WTC11 (cell line): ENCODE measurements at regions not wholly inside any gene's neighbourhood (a gene's known extent, or its start where the extent isn't known, plus 50 kb on each side); places are given as distances from the start of the nearest gene placed in this dataset.

ENCODE experiments used
- ATAC-seq: fragments of 200-7000 bp; cut with Tn5 transposase; 2 replicates; pipeline ENCODE4 v1.10.0; 2021; ENCODE audit warnings: mild to moderate bottlenecking, moderate library complexity
- CTCF ChIA-PET: fragments of 300-600 bp; sonication (Branson Sonifier 250); formaldehyde crosslinking; loops from one replicate; lab custom pipeline; 2021; ENCODE audit warnings: antibody characterized with exemption; lab: Charles Lee
- POLR2A ChIA-PET: fragments of 350-600 bp; sonication (Branson Sonifier 250); formaldehyde crosslinking; loops from one replicate; lab custom pipeline; 2021; ENCODE audit warnings: antibody characterized with exemption; lab: Charles Lee
- DNase-seq: peaks from one replicate; pipeline ENCODE4 v3.0.0; 2021; ENCODE audit warnings: low spot score
- H3K27ac Mint-ChIP-seq: 2 replicates; pipeline ENCODE4 v1.8.0; 2021; ENCODE audit warnings: mixed read lengths
- H3K27me3 Mint-ChIP-seq: 2 replicates; pipeline ENCODE4 v1.8.0; 2021; ENCODE audit warnings: low read depth, mild to moderate bottlenecking, moderate library complexity, mixed read lengths
- H3K36me3 Mint-ChIP-seq: 2 replicates; pipeline ENCODE4 v1.8.0; 2021; ENCODE audit warnings: mixed read lengths
- H3K4me1 Mint-ChIP-seq: 2 replicates; pipeline ENCODE4 v1.8.0; 2022; ENCODE audit warnings: mixed read lengths
- H3K4me3 Mint-ChIP-seq: 2 replicates; pipeline ENCODE4 v1.8.0; 2021; ENCODE audit warnings: mild to moderate bottlenecking, moderate library complexity, mixed read lengths
- H3K9me3 Mint-ChIP-seq: 2 replicates; pipeline ENCODE4 v1.8.0; 2021; ENCODE audit warnings: mixed read lengths
- CBFB ChIP-seq: sonication (generic); formaldehyde crosslinking; IDR thresholded peaks from 2 replicates; pipeline ENCODE4 v1.8.1; 2022; ENCODE audit warnings: mild to moderate bottlenecking, low read depth, missing genetic modification reagents
- ETV6 ChIP-seq: sonication (generic); formaldehyde crosslinking; IDR thresholded peaks from 2 replicates; pipeline ENCODE4 v1.8.1; 2022; ENCODE audit warnings: mild to moderate bottlenecking, missing genetic modification reagents
- FOXJ3 ChIP-seq: sonication (generic); formaldehyde crosslinking; IDR thresholded peaks from 2 replicates; pipeline ENCODE4 v1.9.0; 2021; ENCODE audit warnings: missing genetic modification reagents, mild to moderate bottlenecking, borderline replicate concordance
- FOXP1 ChIP-seq: sonication (generic); formaldehyde crosslinking; IDR thresholded peaks from 2 replicates; pipeline ENCODE4 v1.8.0; 2022; ENCODE audit warnings: missing genetic modification reagents, mild to moderate bottlenecking, moderate library complexity, borderline replicate concordance
- GABPB1 ChIP-seq: sonication (generic); formaldehyde crosslinking; IDR thresholded peaks from 2 replicates; pipeline ENCODE4 v1.8.1; 2023; ENCODE audit warnings: mild to moderate bottlenecking, missing genetic modification reagents
- JAZF1 ChIP-seq: fragments of 250-450 bp; sonication (Bioruptor Pico); IDR thresholded peaks from 2 replicates; pipeline ENCODE4 v1.9.0; 2021; ENCODE audit warnings: moderate library complexity, mild to moderate bottlenecking, inconsistent platforms
- NFYB ChIP-seq: sonication (generic); formaldehyde crosslinking; conservative IDR thresholded peaks from 2 replicates; pipeline ENCODE4 v1.8.0; 2022; ENCODE audit warnings: low read depth, missing genetic modification reagents
- OVOL2 ChIP-seq: fragments of 250-450 bp; sonication (Bioruptor Pico); IDR thresholded peaks from 2 replicates; pipeline ENCODE4 v1.9.0; 2021; ENCODE audit warnings: mild to moderate bottlenecking, borderline replicate concordance
- PRRX2 ChIP-seq: fragments of 250-450 bp; sonication (Bioruptor Pico); IDR thresholded peaks from 2 replicates; pipeline ENCODE4 v1.8.0; 2021; ENCODE audit warnings: mild to moderate bottlenecking
- SOX15 ChIP-seq: fragments of 250-450 bp; sonication (Bioruptor Pico); IDR thresholded peaks from 2 replicates; pipeline ENCODE4 v1.9.0; 2021; ENCODE audit warnings: mild to moderate bottlenecking
- ZNF317 ChIP-seq: sonication (generic); formaldehyde crosslinking; IDR thresholded peaks from 2 replicates; pipeline ENCODE4 v1.8.1; 2023; ENCODE audit warnings: low read depth, mild to moderate bottlenecking, moderate library complexity, missing genetic modification reagents, borderline replicate concordance
- ZNF416 ChIP-seq: fragments of 250-450 bp; sonication (Bioruptor Pico); IDR thresholded peaks from 2 replicates; pipeline ENCODE4 v1.9.0; 2021; ENCODE audit warnings: mild to moderate bottlenecking, inconsistent platforms
- TF ChIP-seq, protein P1 (sequence below): sonication (generic); formaldehyde crosslinking; IDR thresholded peaks from 2 replicates; pipeline ENCODE4 v1.8.1; 2023; ENCODE audit warnings: mild to moderate bottlenecking, missing genetic modification reagents
- TF ChIP-seq, protein P2 (sequence below): sonication (generic); formaldehyde crosslinking; conservative IDR thresholded peaks from 2 replicates; pipeline ENCODE4 v1.8.1; 2023; ENCODE audit warnings: mild to moderate bottlenecking, low read depth, missing genetic modification reagents, moderate library complexity
- TF ChIP-seq, protein P3 (sequence below): sonication (generic); formaldehyde crosslinking; IDR thresholded peaks from 2 replicates; pipeline ENCODE4 v1.8.1; 2023; ENCODE audit warnings: mild to moderate bottlenecking, missing genetic modification reagents, moderate library complexity
- TF ChIP-seq, protein P4 (sequence below): sonication (generic); formaldehyde crosslinking; conservative IDR thresholded peaks from 2 replicates; pipeline ENCODE4 v1.8.1; 2022; ENCODE audit warnings: mild to moderate bottlenecking, missing genetic modification reagents
- TF ChIP-seq, protein P5 (sequence below): fragments of 250-450 bp; sonication (Bioruptor Pico); conservative IDR thresholded peaks from 2 replicates; pipeline ENCODE4 v1.9.0; 2021; ENCODE audit warnings: mild to moderate bottlenecking
- TF ChIP-seq, protein P6 (sequence below): fragments of 250-450 bp; sonication (Bioruptor Pico); IDR thresholded peaks from 2 replicates; pipeline ENCODE4 v1.8.0; 2021; ENCODE audit warnings: mild to moderate bottlenecking

DNA sequence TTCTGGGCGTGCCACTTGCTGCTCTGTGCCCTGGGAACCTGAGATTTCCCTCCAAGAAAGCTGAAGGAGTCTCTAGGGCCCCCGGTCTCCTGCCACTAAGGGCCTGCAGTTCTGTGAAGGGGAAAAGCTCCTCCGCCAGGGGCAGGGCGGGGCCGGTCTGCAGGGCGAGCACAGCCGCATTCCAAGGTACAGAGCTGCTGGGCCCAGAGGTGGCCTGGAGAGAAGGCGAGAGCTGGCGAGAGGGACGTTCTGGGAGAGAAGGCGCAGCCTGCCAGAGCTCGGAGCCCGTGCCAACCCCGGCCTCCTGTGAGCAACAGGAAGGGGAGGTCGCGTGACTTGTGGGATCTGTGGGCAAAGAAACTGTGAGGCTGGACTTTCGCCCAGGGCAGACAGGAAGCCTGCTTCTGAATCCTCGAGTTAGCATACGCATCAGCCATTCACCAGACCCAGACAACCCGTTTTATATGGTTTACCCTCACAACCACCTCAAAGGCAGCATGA lies 500.4 kb downstream of the SHQ1 start (continued):
- TF ChIP-seq, protein P1, sequence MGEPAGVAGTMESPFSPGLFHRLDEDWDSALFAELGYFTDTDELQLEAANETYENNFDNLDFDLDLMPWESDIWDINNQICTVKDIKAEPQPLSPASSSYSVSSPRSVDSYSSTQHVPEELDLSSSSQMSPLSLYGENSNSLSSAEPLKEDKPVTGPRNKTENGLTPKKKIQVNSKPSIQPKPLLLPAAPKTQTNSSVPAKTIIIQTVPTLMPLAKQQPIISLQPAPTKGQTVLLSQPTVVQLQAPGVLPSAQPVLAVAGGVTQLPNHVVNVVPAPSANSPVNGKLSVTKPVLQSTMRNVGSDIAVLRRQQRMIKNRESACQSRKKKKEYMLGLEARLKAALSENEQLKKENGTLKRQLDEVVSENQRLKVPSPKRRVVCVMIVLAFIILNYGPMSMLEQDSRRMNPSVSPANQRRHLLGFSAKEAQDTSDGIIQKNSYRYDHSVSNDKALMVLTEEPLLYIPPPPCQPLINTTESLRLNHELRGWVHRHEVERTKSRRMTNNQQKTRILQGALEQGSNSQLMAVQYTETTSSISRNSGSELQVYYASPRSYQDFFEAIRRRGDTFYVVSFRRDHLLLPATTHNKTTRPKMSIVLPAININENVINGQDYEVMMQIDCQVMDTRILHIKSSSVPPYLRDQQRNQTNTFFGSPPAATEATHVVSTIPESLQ (CRISPR knock-in tag) = no peak

DNA sequence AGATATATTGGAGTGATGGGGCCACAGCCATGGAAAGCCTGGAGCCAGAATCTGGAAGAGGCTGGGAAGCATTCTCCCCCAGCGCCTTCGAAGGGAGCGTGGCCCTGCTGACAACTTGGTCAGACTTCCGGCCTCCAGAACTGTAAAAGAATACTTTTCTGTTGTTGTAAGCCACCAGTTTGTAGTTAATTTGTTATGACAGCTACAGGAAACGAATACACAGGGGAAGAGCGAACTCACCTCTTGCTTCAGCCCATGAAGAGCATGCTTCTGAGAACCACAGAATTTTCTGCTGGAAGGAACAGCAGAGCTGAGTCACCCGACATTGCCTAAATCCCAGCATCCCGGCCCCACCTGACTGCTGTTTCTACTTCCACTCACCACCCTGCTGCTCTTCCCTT lies 501.7 kb downstream of the SHQ1 start:
- ChIA-PET CTCF (no interaction called here), POLR2A (no interaction called here)
- Mint-ChIP-seq H3K27me3 (no peaks in the 10 kb centered on the region), H3K27ac (no peak overlapping the region), H3K36me3 (no peaks in the 10 kb centered on the region), H3K4me3 (no peak overlapping the region), H3K9me3 (peaks cover 6% of the 10 kb centered on the region), H3K4me1 (peaks cover 18% of the 10 kb centered on the region)
- no peak for DNase-seq
- ATAC-seq = no peak
- TF ChIP-seq FOXP1 = no peak
- TF ChIP-seq ETV6 (CRISPR knock-in tag) = no peak
- TF ChIP-seq, protein P2, sequence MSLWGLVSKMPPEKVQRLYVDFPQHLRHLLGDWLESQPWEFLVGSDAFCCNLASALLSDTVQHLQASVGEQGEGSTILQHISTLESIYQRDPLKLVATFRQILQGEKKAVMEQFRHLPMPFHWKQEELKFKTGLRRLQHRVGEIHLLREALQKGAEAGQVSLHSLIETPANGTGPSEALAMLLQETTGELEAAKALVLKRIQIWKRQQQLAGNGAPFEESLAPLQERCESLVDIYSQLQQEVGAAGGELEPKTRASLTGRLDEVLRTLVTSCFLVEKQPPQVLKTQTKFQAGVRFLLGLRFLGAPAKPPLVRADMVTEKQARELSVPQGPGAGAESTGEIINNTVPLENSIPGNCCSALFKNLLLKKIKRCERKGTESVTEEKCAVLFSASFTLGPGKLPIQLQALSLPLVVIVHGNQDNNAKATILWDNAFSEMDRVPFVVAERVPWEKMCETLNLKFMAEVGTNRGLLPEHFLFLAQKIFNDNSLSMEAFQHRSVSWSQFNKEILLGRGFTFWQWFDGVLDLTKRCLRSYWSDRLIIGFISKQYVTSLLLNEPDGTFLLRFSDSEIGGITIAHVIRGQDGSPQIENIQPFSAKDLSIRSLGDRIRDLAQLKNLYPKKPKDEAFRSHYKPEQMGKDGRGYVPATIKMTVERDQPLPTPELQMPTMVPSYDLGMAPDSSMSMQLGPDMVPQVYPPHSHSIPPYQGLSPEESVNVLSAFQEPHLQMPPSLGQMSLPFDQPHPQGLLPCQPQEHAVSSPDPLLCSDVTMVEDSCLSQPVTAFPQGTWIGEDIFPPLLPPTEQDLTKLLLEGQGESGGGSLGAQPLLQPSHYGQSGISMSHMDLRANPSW (CRISPR knock-in tag) = no peak
- TF ChIP-seq, protein P3, sequence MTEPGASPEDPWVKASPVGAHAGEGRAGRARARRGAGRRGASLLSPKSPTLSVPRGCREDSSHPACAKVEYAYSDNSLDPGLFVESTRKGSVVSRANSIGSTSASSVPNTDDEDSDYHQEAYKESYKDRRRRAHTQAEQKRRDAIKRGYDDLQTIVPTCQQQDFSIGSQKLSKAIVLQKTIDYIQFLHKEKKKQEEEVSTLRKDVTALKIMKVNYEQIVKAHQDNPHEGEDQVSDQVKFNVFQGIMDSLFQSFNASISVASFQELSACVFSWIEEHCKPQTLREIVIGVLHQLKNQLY = no peak
- TF ChIP-seq, protein P4, sequence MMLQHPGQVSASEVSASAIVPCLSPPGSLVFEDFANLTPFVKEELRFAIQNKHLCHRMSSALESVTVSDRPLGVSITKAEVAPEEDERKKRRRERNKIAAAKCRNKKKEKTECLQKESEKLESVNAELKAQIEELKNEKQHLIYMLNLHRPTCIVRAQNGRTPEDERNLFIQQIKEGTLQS (CRISPR knock-in tag) = no peak

DNA sequence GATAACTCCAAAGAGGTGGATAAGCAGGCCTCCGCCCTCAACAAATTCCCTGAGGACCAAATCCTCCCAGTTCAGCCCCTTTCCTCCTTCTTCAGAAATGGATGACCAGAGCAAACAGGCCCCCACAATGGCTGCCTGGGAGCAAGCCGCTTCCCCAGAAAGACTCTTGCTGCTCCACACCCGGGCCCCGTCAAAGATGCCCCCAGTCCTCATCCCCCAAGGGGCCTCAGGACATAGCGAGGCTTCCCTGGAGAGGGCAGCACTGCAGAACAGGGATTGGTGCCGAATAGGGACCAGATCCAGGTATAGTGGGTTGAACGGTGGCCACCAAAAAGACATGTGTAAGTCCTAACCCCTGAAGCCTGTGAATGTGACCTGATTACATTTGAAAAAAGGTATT lies 502.3 kb downstream of the SHQ1 start:
- peak; percentile 50 for ATAC-seq
- CTCF ChIA-PET = no interaction called here
- DNase-seq = no peak
- no peaks in the 10 kb centered on the region for H3K36me3 Mint-ChIP-seq
- H3K4me1 Mint-ChIP-seq = peaks cover 18% of the 10 kb centered on the region
- no peaks in the 10 kb centered on the region for H3K27me3 Mint-ChIP-seq
- POLR2A ChIA-PET = no interaction called here
- H3K27ac Mint-ChIP-seq = no peak overlapping the region
- no peak for TF ChIP-seq FOXJ3
- no peak for TF ChIP-seq ZNF416
- TF ChIP-seq, protein P5, sequence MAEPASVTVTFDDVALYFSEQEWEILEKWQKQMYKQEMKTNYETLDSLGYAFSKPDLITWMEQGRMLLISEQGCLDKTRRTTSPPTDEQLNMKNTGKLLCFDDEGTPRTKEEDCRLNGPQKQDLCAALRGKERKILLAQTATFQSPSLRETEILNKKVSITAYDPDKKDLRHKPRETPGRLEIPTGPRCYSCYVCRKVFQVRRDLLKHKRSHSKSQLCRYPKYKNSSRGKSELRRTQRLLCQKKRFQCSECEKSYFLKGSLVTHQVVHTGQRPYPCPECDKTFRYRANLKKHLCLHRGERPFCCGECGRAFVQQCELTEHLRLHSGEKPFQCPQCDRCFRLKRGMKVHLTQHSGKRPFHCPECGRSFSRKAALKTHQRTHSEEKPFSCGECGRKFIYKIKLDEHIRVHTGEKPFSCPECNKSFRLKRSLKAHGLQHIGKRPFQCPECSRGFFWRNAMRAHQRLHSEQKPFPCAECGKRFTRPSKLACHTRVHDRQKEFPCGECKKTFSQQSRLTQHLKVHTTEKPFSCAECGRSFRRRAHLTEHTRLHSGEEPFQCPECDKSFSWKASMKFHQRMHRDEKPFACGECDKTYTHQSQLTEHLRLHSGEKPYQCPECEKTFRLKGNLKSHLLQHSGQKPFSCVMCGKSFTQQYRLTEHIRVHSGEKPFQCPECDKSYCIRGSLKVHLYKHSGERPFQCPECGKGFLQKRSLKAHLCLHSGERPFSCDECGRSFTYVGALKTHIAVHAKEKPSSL (CRISPR knock-in tag) = no peak
- TF ChIP-seq PRRX2 (CRISPR knock-in tag) = no peak
- TF ChIP-seq NFYB (CRISPR knock-in tag) = no peak
- TF ChIP-seq OVOL2 (CRISPR knock-in tag) = no peak
- no peak for TF ChIP-seq CBFB (CRISPR knock-in tag)
- TF ChIP-seq, protein P6, sequence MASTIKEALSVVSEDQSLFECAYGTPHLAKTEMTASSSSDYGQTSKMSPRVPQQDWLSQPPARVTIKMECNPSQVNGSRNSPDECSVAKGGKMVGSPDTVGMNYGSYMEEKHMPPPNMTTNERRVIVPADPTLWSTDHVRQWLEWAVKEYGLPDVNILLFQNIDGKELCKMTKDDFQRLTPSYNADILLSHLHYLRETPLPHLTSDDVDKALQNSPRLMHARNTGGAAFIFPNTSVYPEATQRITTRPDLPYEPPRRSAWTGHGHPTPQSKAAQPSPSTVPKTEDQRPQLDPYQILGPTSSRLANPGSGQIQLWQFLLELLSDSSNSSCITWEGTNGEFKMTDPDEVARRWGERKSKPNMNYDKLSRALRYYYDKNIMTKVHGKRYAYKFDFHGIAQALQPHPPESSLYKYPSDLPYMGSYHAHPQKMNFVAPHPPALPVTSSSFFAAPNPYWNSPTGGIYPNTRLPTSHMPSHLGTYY (CRISPR knock-in tag) = no peak
- no peak for TF ChIP-seq GABPB1 (CRISPR knock-in tag)
- TF ChIP-seq JAZF1 (CRISPR knock-in tag) = no peak
- no peak for TF ChIP-seq SOX15 (CRISPR knock-in tag)
- TF ChIP-seq ZNF317 (CRISPR knock-in tag) = no peak
- H3K9me3 Mint-ChIP-seq = peaks cover 6% of the 10 kb centered on the region
- no peak overlapping the region for H3K4me3 Mint-ChIP-seq
